ENCODE measurements at regions not wholly inside any gene's neighbourhood (a gene's known extent, or its start where the extent isn't known, plus 50 kb on each side); places are given as distances from the start of the nearest gene placed in this dataset.

DNA sequence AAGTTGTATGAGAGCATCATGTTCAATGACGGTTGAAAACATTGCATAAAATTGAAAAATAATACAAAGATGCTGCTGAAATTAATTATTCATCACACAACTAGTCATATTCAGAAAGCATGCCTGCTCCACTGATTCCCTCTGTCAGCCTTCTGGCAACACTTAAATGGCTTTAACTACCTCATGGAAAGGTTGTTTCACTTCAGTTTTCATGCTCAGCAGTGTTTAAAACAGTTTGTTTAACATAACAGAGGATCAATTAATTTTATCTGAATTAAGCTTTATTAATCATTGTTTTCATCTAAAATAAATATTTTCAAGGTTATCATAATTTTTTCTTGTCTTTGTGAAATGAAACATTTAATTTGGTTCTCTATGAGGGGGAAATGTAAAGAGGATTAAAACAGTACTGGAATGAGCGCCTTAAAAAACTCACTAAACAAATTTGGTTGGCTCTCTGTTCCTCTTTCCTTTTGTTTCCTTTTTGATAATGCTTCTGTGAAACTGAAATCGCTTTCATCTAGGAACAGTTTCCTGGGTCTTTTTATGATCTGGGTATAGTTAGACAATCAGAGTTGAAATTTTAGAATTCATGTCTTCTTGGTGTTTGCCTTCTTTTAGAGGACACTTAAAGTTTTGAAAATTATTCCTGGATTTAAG lies 427.4 kb downstream of the SH2D4B start:
- BruUV-seq (replicated peaks) = no TSS peak
- Histone ChIP-seq H3K4me3 (replicated peaks in 1 of 3; ENCODE audit: insufficient read depth in 1 of 3, low read depth in 2 of 3, low read length in 3 of 3) (no peak overlapping the region), H3K4me2 (ENCODE audit: low read depth, low read length) (no peak overlapping the region), H3K9ac (ENCODE audit: insufficient read depth, low read depth, low read length) (no peak overlapping the region), H2AFZ (ENCODE audit: low read length) (no peak overlapping the region), H3K27me3 (ENCODE audit: control insufficient read depth in 1 of 2, insufficient read depth in 2 of 2, low read length in 2 of 2) (no peaks in the 10 kb centered on the region), H3K4me1 (ENCODE audit: insufficient read depth, low read length) (no peaks in the 10 kb centered on the region), H3K79me2 (ENCODE audit: insufficient read depth, low read length) (no peaks in the 10 kb centered on the region), H3K36me3 (replicated peaks in 1 of 2; ENCODE audit: control insufficient read depth in 1 of 2, insufficient read depth in 2 of 2, low read length in 2 of 2) (no peaks in the 10 kb centered on the region), H3K9me3 (ENCODE audit: low read length) (no peaks in the 10 kb centered on the region), H3K27ac (ENCODE audit: extremely low read length, insufficient read depth, low read length) (no peak overlapping the region), H4K20me1 (ENCODE audit: insufficient read depth, low read length) (no peaks in the 10 kb centered on the region)
- FAIRE-seq = no peak
- ChIA-PET POLR2A (no interaction called here), CTCF (ENCODE audit: low intra/inter-chr PET ratio, low total read pairs) (no interaction called here)
- WGBS (ENCODE audit: low lambda C conversion rate) = under 1% methylated on average over 3 of the region's 3 CpGs
- TF ChIP-seq, protein P1, sequence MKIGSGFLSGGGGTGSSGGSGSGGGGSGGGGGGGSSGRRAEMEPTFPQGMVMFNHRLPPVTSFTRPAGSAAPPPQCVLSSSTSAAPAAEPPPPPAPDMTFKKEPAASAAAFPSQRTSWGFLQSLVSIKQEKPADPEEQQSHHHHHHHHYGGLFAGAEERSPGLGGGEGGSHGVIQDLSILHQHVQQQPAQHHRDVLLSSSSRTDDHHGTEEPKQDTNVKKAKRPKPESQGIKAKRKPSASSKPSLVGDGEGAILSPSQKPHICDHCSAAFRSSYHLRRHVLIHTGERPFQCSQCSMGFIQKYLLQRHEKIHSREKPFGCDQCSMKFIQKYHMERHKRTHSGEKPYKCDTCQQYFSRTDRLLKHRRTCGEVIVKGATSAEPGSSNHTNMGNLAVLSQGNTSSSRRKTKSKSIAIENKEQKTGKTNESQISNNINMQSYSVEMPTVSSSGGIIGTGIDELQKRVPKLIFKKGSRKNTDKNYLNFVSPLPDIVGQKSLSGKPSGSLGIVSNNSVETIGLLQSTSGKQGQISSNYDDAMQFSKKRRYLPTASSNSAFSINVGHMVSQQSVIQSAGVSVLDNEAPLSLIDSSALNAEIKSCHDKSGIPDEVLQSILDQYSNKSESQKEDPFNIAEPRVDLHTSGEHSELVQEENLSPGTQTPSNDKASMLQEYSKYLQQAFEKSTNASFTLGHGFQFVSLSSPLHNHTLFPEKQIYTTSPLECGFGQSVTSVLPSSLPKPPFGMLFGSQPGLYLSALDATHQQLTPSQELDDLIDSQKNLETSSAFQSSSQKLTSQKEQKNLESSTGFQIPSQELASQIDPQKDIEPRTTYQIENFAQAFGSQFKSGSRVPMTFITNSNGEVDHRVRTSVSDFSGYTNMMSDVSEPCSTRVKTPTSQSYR (CRISPR knock-in tag; IDR thresholded peaks at IDR 0.05; ENCODE audit: borderline replicate concordance) = no peak
- no peak for TF ChIP-seq KLF16 (CRISPR knock-in tag; IDR thresholded peaks at IDR 0.05)
- no peak for TF ChIP-seq ZNF672 (CRISPR knock-in tag; IDR thresholded peaks at IDR 0.05)
- TF ChIP-seq NFATC3 (CRISPR knock-in tag; IDR thresholded peaks at IDR 0.05) = no peak
- TF ChIP-seq HMG20B (CRISPR knock-in tag; conservative IDR thresholded peaks at IDR 0.05) = no peak
- no peak for TF ChIP-seq NFE2L1 (CRISPR knock-in tag; IDR thresholded peaks at IDR 0.05; ENCODE audit: borderline replicate concordance)
- no peak for TF ChIP-seq PAX8 (CRISPR knock-in tag; IDR thresholded peaks at IDR 0.05; ENCODE audit: borderline replicate concordance)
- no peak for TF ChIP-seq NFKB2 (CRISPR knock-in tag; IDR thresholded peaks at IDR 0.05; ENCODE audit: borderline replicate concordance)
- TF ChIP-seq, protein P2, sequence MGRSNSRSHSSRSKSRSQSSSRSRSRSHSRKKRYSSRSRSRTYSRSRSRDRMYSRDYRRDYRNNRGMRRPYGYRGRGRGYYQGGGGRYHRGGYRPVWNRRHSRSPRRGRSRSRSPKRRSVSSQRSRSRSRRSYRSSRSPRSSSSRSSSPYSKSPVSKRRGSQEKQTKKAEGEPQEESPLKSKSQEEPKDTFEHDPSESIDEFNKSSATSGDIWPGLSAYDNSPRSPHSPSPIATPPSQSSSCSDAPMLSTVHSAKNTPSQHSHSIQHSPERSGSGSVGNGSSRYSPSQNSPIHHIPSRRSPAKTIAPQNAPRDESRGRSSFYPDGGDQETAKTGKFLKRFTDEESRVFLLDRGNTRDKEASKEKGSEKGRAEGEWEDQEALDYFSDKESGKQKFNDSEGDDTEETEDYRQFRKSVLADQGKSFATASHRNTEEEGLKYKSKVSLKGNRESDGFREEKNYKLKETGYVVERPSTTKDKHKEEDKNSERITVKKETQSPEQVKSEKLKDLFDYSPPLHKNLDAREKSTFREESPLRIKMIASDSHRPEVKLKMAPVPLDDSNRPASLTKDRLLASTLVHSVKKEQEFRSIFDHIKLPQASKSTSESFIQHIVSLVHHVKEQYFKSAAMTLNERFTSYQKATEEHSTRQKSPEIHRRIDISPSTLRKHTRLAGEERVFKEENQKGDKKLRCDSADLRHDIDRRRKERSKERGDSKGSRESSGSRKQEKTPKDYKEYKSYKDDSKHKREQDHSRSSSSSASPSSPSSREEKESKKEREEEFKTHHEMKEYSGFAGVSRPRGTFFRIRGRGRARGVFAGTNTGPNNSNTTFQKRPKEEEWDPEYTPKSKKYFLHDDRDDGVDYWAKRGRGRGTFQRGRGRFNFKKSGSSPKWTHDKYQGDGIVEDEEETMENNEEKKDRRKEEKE (IDR thresholded peaks at IDR 0.05) = no peak
- no peak for TF ChIP-seq ZNF317 (CRISPR knock-in tag; IDR thresholded peaks at IDR 0.05)
- no peak for TF ChIP-seq ZNF282 (IDR thresholded peaks at IDR 0.05; ENCODE audit: partially characterized antibody)
- no peak for TF ChIP-seq ZNF234 (CRISPR knock-in tag; conservative IDR thresholded peaks at IDR 0.05)
- TF ChIP-seq JUN (CRISPR knock-in tag; IDR thresholded peaks at IDR 0.05) = no peak
- intact Hi-C loops (cut with micrococcal nuclease; ENCODE audit: unreplicated experiment) (no loop called here), in situ Hi-C loops (cut with HindIII; ENCODE audit: extremely low pct_ligation_motif_present, low pct_unique_long_range_greater_than_20kb) (no loop called here)
- DNase-seq (ENCODE audit: low spot score) = no peak
- ATAC-seq = no peak

Data from HepG2 (cell line).